ENCODE measurements at regions not wholly inside any gene's neighbourhood (a gene's known extent, or its start where the extent isn't known, plus 50 kb on each side); places are given as distances from the start of the nearest gene placed in this dataset.

DNA sequence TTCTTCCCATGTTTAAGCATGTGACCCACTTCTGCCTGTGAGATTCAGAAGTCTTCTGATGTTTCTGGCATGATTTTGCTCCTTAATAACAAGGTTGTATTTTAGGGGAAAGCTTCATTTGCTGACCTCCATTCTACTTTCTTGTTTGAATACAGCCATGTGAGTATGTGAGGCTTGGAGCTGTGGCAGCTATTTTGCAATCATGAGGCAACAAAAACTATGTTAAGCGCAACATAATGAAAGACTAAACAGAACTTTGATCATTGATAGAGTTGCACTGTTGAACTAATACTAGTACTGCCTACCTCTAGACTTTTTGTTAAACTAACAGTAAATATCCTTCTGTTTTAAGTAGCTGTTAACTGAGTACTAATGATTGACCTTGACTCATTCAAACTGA lies 203.8 kb upstream of the FAM3C start:
- peaks cover 4% of the 10 kb centered on the region for H3K9me3 ChIP-seq (ENCODE audit: low read depth, low read length, poor library complexity, severe bottlenecking)
- H3K4me1 ChIP-seq (ENCODE audit: insufficient read depth, low read length, poor library complexity, severe bottlenecking) = peaks cover 28% of the 10 kb centered on the region
- no TSS peak for BruUV-seq (replicated peaks)
- intact Hi-C loops (cut with micrococcal nuclease; ENCODE audit: unreplicated experiment) = loop anchor here (5.0 kb wide), 2 partner anchors 228 to 473 kb away; no protein-coding TSS in a partner anchor
- no peaks in the 10 kb centered on the region for H3K27me3 ChIP-seq (replicated peaks; ENCODE audit: insufficient read depth, low read depth, low read length, poor library complexity)
- CTCF ChIA-PET = no interaction called here
- H3K36me3 ChIP-seq (ENCODE audit: insufficient read depth, low read length, poor library complexity, severe bottlenecking) = no peaks in the 10 kb centered on the region
- TF ChIP-seq, protein P1, sequence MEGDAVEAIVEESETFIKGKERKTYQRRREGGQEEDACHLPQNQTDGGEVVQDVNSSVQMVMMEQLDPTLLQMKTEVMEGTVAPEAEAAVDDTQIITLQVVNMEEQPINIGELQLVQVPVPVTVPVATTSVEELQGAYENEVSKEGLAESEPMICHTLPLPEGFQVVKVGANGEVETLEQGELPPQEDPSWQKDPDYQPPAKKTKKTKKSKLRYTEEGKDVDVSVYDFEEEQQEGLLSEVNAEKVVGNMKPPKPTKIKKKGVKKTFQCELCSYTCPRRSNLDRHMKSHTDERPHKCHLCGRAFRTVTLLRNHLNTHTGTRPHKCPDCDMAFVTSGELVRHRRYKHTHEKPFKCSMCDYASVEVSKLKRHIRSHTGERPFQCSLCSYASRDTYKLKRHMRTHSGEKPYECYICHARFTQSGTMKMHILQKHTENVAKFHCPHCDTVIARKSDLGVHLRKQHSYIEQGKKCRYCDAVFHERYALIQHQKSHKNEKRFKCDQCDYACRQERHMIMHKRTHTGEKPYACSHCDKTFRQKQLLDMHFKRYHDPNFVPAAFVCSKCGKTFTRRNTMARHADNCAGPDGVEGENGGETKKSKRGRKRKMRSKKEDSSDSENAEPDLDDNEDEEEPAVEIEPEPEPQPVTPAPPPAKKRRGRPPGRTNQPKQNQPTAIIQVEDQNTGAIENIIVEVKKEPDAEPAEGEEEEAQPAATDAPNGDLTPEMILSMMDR (conservative IDR thresholded peaks at IDR 0.05; ENCODE audit: low read depth, low read length) = no peak
- no peak for TF ChIP-seq EZH2 (IDR thresholded peaks at IDR 0.05; ENCODE audit: borderline replicate concordance, low read depth, low read length, poor library complexity, severe bottlenecking)
- no peak for DNase-seq (ENCODE audit: low spot score)
- no peak overlapping the region for H3K27ac ChIP-seq (ENCODE audit: low read depth, low read length, poor library complexity, severe bottlenecking)
- H3K4me3 ChIP-seq (ENCODE audit: low read depth, low read length, poor library complexity, severe bottlenecking) = no peak overlapping the region
- POLR2A ChIA-PET (ENCODE audit: low non-redundant PET) = no interaction called here

DNA sequence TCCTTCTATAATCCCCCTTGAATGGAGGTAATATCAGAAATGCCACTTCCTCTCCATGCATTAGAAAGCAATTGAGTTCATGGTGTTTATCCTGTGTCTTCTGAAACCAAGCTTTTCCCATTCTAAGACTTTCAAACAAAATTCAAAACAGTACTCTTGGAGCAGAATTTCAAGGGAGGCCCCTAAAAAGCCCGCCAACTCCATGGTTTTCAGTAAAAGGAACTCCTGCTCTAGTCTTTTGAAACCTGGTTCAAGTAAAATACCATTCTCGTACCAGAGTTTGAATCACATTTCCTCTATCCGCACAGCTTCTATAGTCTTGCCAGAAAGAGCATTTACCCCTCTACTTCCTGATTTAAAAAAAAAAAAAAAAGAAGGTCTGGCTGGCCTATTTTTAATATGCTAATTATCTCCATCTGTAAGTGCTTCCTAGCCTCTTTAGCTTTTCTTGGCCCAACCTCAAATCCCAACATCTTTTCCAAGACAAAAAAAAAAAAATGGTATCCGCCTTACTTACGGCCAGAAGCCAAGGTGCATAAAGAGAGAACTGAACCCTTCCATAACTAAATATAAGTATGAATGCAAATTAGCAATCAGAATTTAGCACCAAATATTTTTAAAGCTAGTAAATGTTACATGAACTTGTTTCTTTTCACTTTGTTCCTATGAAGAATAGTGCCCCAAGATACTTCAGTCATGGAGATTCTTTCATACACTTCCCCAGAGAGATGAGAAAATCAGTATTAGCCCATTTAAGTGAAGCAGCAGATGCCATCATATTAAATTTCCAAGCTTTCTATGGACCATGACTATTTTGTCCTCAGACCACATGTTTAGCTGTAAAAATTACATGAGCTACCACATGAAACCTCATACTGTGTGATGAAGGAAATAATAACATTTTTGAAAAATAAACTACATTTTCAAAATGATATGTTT lies 199.9 kb upstream of the FAM3C start:
- intact Hi-C loops (cut with micrococcal nuclease; ENCODE audit: unreplicated experiment) = no loop called here
- Histone ChIP-seq H3K9me3 (ENCODE audit: low read depth, low read length, poor library complexity, severe bottlenecking) (peaks cover 4% of the 10 kb centered on the region), H3K36me3 (ENCODE audit: insufficient read depth, low read length, poor library complexity, severe bottlenecking) (no peaks in the 10 kb centered on the region), H3K4me3 (ENCODE audit: low read depth, low read length, poor library complexity, severe bottlenecking) (no peak overlapping the region), H3K27me3 (replicated peaks; ENCODE audit: insufficient read depth, low read depth, low read length, poor library complexity) (no peaks in the 10 kb centered on the region), H3K4me1 (ENCODE audit: insufficient read depth, low read length, poor library complexity, severe bottlenecking) (peaks cover 12% of the 10 kb centered on the region), H3K27ac (ENCODE audit: low read depth, low read length, poor library complexity, severe bottlenecking) (peak overlapping the region; percentile 32)
- peak; percentile 50 for DNase-seq (ENCODE audit: low spot score)
- ChIA-PET CTCF (no interaction called here), POLR2A (ENCODE audit: low non-redundant PET) (interaction anchor here (0.5 to 0.6 kb wide), 2 partner anchors 17 to 97 kb away, joined by 3 to 5 read pairs; no protein-coding TSS in a partner anchor)
- BruUV-seq (replicated peaks) = no TSS peak
- no peak for TF ChIP-seq EZH2 (IDR thresholded peaks at IDR 0.05; ENCODE audit: borderline replicate concordance, low read depth, low read length, poor library complexity, severe bottlenecking)
- TF ChIP-seq, protein P1 (conservative IDR thresholded peaks at IDR 0.05; ENCODE audit: low read depth, low read length) = no peak

DNA sequence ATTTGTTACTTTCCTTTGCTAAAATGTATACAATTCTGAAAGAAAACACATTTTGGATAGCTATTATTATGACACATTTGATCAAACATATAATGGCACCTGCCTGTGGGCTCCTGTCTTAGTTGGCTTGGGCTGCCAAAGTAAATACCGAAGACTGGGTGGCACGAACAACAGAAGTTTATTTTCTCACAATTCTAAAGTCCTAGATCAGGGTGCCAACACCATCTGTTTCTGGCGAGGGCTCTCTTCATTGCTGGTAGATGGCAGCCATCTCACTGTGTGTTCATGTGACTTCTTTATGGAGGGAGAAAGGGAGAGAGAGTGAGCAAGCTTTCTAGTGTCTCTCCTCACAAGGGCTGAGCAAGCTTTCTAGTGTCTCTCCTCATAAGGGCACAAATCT lies 195.8 kb upstream of the FAM3C start:
- BruUV-seq (replicated peaks) = no TSS peak

More for the DNA sequence above, 195.8 kb upstream of the FAM3C start:
- intact Hi-C loops (cut with micrococcal nuclease; ENCODE audit: unreplicated experiment) = no loop called here
- no peak for TF ChIP-seq EZH2 (IDR thresholded peaks at IDR 0.05; ENCODE audit: borderline replicate concordance, low read depth, low read length, poor library complexity, severe bottlenecking)
- TF ChIP-seq, protein P1 (conservative IDR thresholded peaks at IDR 0.05; ENCODE audit: low read depth, low read length) = no peak
- DNase-seq (ENCODE audit: low spot score) = no peak
- Histone ChIP-seq H3K27ac (ENCODE audit: low read depth, low read length, poor library complexity, severe bottlenecking) (no peak overlapping the region), H3K9me3 (ENCODE audit: low read depth, low read length, poor library complexity, severe bottlenecking) (no peaks in the 10 kb centered on the region), H3K4me3 (ENCODE audit: low read depth, low read length, poor library complexity, severe bottlenecking) (no peak overlapping the region), H3K36me3 (ENCODE audit: insufficient read depth, low read length, poor library complexity, severe bottlenecking) (no peaks in the 10 kb centered on the region), H3K4me1 (ENCODE audit: insufficient read depth, low read length, poor library complexity, severe bottlenecking) (peaks cover 12% of the 10 kb centered on the region), H3K27me3 (replicated peaks; ENCODE audit: insufficient read depth, low read depth, low read length, poor library complexity) (no peaks in the 10 kb centered on the region)
- POLR2A ChIA-PET (ENCODE audit: low non-redundant PET) = no interaction called here
- CTCF ChIA-PET = no interaction called here

Measured in A673 (cell line).